ENCODE measurements at regions not wholly inside any gene's neighbourhood (a gene's known extent, or its start where the extent isn't known, plus 50 kb on each side); places are given as distances from the start of the nearest gene placed in this dataset.

DNA sequence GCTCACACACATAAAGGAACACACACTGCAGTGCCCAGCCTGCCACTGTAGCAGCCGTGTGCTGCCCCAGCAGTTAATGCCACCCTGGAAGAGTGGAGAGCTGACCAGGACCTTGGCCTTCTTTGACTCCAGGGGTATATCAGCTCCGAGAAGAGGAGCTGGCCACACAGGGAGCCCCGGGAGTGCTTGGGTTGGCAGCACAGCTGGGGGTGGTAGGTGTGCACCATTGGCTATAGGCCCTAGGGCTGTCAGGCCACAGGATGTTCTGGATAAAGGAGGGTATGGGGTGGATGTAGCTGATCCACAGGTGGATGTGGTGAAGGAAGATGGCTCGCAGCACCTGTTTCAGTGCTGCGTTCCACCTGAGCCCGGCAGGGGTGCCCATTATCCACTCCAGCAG is 640.5 kb downstream of the PLPP3 start:
- Histone ChIP-seq H3K4me1 (ENCODE audit: control insufficient read depth, insufficient read depth, low read length) (no peaks in the 10 kb centered on the region), H3K9ac (ENCODE audit: low read depth, low read length) (no peak overlapping the region), H3K36me3 (ENCODE audit: insufficient read depth, low read length) (no peaks in the 10 kb centered on the region), H3K9me3 (replicated peaks; ENCODE audit: low read length) (no peaks in the 10 kb centered on the region), H3K4me3 (ENCODE audit: low read length) (no peak overlapping the region), H3K4me2 (ENCODE audit: low read length) (no peak overlapping the region), H3K27me3 (ENCODE audit: control insufficient read depth, insufficient read depth, low read length) (no peaks in the 10 kb centered on the region)

DNA sequence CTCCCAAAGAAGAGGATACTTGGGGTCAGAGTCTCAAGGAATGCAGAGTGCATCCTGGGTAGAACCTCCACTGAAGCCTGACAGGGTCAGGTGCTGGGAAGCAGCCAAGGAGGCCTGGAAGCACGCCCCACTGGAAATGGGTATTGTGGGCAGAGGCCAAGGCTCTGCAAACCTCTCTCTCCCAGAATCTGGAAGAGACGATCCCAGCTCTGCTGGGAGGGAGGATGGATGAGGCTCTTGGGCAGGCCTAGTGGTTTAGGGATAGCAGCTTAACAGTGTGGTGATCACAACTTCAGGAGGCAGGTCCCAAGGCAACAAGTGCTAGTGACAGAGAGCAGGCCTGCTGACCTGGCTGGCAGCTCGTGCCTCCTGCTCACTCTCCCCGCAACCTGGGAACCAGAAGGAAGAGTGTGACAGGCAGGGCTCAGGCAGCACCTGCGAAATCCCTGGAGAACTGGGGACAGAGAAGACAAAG is 641.0 kb downstream of the PLPP3 start:
- Histone ChIP-seq H3K36me3 (ENCODE audit: insufficient read depth, low read length) (no peaks in the 10 kb centered on the region), H3K27me3 (ENCODE audit: control insufficient read depth, insufficient read depth, low read length) (no peaks in the 10 kb centered on the region), H3K4me2 (ENCODE audit: low read length) (no peak overlapping the region), H3K9ac (ENCODE audit: low read depth, low read length) (no peak overlapping the region), H3K4me1 (ENCODE audit: control insufficient read depth, insufficient read depth, low read length) (no peaks in the 10 kb centered on the region), H3K4me3 (ENCODE audit: low read length) (no peak overlapping the region), H3K9me3 (replicated peaks; ENCODE audit: low read length) (no peaks in the 10 kb centered on the region)

DNA sequence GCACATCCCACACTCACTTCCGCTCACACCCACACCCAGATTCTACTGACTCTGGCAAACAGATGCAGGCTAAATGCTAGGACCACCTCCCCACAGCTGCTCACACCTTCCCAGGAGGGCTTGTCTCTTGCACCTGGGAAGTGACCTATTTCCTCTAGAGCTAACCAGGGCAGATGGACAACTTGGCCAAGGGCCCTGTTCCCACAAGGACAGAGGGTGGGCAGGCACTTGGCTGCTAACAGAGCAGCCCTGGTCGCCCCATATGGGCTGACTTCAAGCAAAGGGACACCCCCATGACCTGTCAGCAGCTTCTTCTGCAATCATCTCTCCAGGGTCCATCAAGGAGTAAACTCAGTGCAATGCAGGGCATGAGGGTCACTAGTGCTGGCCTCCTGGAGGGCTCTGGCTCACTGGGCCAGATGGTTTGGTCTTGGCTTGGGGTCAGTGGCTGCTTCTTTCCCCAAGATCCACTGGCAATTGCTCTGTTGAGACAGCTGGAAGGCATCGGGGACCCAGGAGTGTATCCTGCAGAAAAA is 641.5 kb downstream of the PLPP3 start:
- Histone ChIP-seq H3K9me3 (replicated peaks; ENCODE audit: low read length) (no peaks in the 10 kb centered on the region), H3K4me1 (ENCODE audit: control insufficient read depth, insufficient read depth, low read length) (no peaks in the 10 kb centered on the region), H3K4me2 (ENCODE audit: low read length) (no peak overlapping the region), H3K36me3 (ENCODE audit: insufficient read depth, low read length) (no peaks in the 10 kb centered on the region), H3K9ac (ENCODE audit: low read depth, low read length) (no peak overlapping the region), H3K4me3 (ENCODE audit: low read length) (no peak overlapping the region), H3K27me3 (ENCODE audit: control insufficient read depth, insufficient read depth, low read length) (no peaks in the 10 kb centered on the region)

DNA sequence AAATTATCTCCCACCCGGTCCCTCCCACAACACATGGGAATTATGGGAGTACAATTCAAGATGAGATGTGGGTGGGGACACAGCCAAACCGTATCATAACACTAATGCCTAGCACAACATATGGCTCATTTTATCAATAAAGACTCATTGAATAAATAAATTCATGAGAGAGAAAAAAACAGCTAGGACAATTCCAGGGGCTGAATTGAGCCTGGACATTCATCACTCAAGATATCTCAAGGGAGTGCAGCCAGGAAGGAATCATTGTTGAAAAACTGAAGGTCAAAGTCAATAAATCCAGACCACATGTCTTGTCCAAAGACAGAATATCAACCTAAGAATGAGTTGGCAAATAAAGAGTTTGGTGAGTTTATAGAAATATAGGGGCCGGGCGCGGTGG is 644.1 kb downstream of the PLPP3 start:
- H3K36me3 ChIP-seq (ENCODE audit: insufficient read depth, low read length): no peaks in the 10 kb centered on the region
- no peaks in the 10 kb centered on the region for H3K4me1 ChIP-seq (ENCODE audit: control insufficient read depth, insufficient read depth, low read length)
- H3K9me3 ChIP-seq (replicated peaks; ENCODE audit: low read length): no peaks in the 10 kb centered on the region
- H3K9ac ChIP-seq (ENCODE audit: low read depth, low read length): no peak overlapping the region
- H3K4me3 ChIP-seq (ENCODE audit: low read length): no peak overlapping the region
- no peaks in the 10 kb centered on the region for H3K27me3 ChIP-seq (ENCODE audit: control insufficient read depth, insufficient read depth, low read length)
- no peak overlapping the region for H3K4me2 ChIP-seq (ENCODE audit: low read length)

DNA sequence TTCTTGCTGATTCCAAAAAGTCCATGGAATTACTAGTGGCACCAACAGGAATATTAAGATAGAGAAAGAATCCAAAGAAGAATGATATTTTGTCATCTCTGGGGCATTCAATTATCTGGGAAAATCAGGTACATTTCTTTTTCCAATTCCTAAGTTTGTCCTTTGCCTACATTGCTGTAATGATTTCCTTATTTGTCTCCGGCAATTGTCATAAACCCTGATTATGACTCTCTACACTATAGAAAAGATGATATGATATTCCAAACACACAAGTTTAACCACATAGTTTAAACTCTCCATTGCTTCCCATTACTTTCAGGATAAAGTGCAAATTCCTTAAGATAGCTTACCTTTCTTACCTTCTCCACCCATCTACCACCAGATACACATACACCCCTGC is 647.0 kb downstream of the PLPP3 start:
- H3K27me3 ChIP-seq (ENCODE audit: control insufficient read depth, insufficient read depth, low read length): no peaks in the 10 kb centered on the region
- no peak overlapping the region for H3K4me3 ChIP-seq (ENCODE audit: low read length)
- H3K4me2 ChIP-seq (ENCODE audit: low read length): no peak overlapping the region
- no peaks in the 10 kb centered on the region for H3K36me3 ChIP-seq (ENCODE audit: insufficient read depth, low read length)
- H3K9me3 ChIP-seq (replicated peaks; ENCODE audit: low read length): no peaks in the 10 kb centered on the region
- no peak overlapping the region for H3K9ac ChIP-seq (ENCODE audit: low read depth, low read length)
- H3K4me1 ChIP-seq (ENCODE audit: control insufficient read depth, insufficient read depth, low read length): peaks cover 6% of the 10 kb centered on the region

DNA sequence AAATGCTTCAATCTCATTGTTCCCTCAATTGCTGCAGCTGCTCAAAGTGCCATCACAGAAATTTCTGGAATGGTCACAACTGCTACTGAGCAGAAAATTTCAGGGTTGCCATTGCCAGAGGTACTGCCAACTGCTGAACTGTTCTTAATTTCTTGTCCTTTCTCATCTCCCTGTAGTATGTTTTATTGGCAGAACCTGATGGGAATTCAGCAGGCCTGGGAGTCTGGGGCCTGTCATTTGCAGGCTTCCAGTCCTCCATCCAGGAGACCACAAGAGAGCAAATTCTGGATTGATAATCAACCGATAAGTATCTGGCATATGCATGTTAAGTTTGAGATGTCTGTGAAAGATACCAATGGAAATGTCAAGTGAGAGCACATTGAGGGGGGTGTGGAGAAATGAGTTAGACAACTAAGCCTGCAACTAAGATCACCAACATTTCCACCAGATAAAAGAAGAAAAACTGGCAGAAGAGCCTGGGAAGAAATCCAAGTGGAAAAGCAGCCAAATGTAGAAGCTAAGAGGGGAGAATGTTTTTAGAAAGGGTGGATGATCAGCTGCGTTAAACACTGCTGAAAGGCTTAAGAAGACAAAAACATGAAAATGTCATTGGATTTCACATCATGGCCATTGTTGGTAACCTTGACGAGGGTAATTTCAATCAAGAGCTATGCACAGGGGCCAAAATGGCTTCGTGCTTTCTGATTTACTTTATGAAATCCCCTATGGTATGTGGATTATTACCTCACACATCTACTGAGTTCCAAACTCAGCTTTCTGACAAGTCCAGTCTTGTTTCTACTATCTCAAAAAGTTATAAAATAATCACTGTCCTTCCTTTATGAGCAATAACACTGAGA is 648.1 kb downstream of the PLPP3 start:
- H3K27me3 ChIP-seq (ENCODE audit: control insufficient read depth, insufficient read depth, low read length): no peaks in the 10 kb centered on the region
- peaks cover 6% of the 10 kb centered on the region for H3K4me1 ChIP-seq (ENCODE audit: control insufficient read depth, insufficient read depth, low read length)
- H3K9me3 ChIP-seq (replicated peaks; ENCODE audit: low read length): no peaks in the 10 kb centered on the region
- H3K36me3 ChIP-seq (ENCODE audit: insufficient read depth, low read length): no peaks in the 10 kb centered on the region
- no peak overlapping the region for H3K9ac ChIP-seq (ENCODE audit: low read depth, low read length)
- no peak overlapping the region for H3K4me3 ChIP-seq (ENCODE audit: low read length)
- H3K4me2 ChIP-seq (ENCODE audit: low read length): no peak overlapping the region

DNA sequence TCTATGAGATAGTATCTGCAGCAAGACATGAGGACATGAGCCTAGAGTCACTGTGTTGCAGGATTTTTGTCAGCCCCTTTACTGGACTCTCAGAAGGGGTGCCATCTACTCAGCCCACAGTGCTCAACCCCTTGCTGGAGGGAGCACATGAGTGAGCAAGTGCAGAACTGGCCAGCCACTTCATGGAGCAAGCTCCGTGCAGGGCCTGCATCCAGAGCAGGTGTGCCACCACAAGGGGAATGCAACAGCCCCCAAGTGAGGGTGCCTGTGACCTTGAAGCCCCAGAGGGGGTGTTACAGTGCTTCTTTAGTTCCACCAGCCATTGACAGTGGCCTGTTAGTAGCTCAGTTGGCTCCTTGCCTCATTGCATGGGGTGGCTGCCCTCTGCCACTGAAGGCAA is 649.7 kb downstream of the PLPP3 start:
- no peak overlapping the region for H3K4me3 ChIP-seq (ENCODE audit: low read length)
- H3K9me3 ChIP-seq (replicated peaks; ENCODE audit: low read length): no peaks in the 10 kb centered on the region
- no peaks in the 10 kb centered on the region for H3K27me3 ChIP-seq (ENCODE audit: control insufficient read depth, insufficient read depth, low read length)
- no peaks in the 10 kb centered on the region for H3K36me3 ChIP-seq (ENCODE audit: insufficient read depth, low read length)
- H3K4me2 ChIP-seq (ENCODE audit: low read length): no peak overlapping the region
- H3K9ac ChIP-seq (ENCODE audit: low read depth, low read length): no peak overlapping the region
- H3K4me1 ChIP-seq (ENCODE audit: control insufficient read depth, insufficient read depth, low read length): peaks cover 6% of the 10 kb centered on the region

DNA sequence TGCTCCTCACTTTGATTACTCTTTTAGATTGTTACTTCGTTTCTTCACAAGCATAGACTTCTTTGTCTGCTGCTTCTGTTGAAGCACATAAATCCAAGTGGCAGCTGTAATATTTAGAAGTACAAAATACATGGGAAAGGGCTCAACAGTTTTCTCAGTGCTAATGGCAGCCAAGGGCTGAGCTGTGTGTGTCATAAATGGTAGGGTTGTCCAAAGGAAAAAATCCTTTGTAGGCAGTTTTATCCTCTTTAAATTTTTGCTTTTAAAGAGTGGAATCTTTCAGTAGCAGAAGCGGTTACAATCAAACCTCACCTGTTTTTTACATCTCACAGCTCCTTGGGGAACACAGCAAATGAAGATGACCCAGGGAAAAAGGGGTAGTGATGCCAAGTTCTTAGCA is 650.8 kb downstream of the PLPP3 start:
- H3K9ac ChIP-seq (ENCODE audit: low read depth, low read length): no peak overlapping the region
- H3K27me3 ChIP-seq (ENCODE audit: control insufficient read depth, insufficient read depth, low read length): no peaks in the 10 kb centered on the region
- no peaks in the 10 kb centered on the region for H3K36me3 ChIP-seq (ENCODE audit: insufficient read depth, low read length)
- no peak overlapping the region for H3K4me2 ChIP-seq (ENCODE audit: low read length)
- H3K4me1 ChIP-seq (ENCODE audit: control insufficient read depth, insufficient read depth, low read length): peaks cover 6% of the 10 kb centered on the region
- H3K9me3 ChIP-seq (replicated peaks; ENCODE audit: low read length): no peaks in the 10 kb centered on the region
- H3K4me3 ChIP-seq (ENCODE audit: low read length): no peak overlapping the region

DNA sequence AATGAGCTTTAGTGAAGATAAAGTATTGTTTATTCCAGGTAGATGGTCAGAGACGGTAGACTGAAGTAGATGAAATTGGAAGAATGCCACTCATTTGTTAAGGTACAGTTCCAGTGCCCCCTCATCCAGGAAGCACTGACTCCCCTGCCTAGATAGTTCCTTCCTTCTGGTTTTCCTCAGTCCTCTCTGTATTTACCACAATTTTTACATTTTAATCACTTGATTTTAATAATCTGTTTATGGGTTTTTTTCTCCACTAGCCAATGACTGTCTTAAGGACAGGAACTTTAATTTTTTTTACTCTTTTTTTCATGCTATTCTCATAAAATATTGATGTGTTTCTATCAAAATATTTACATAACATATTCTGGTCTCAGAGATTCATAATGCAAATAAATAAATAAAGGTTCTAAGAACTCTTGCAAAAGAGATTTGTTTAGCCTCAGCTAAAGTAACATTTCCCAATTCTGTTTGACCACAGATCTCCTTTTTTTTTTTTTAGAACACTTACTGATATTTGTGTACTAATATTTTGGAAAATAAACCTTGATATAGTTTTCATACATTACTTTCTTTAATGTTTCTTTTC is 651.6 kb downstream of the PLPP3 start:
- H3K4me1 ChIP-seq (ENCODE audit: control insufficient read depth, insufficient read depth, low read length): peaks cover 6% of the 10 kb centered on the region
- H3K27me3 ChIP-seq (ENCODE audit: control insufficient read depth, insufficient read depth, low read length): no peaks in the 10 kb centered on the region

DNA sequence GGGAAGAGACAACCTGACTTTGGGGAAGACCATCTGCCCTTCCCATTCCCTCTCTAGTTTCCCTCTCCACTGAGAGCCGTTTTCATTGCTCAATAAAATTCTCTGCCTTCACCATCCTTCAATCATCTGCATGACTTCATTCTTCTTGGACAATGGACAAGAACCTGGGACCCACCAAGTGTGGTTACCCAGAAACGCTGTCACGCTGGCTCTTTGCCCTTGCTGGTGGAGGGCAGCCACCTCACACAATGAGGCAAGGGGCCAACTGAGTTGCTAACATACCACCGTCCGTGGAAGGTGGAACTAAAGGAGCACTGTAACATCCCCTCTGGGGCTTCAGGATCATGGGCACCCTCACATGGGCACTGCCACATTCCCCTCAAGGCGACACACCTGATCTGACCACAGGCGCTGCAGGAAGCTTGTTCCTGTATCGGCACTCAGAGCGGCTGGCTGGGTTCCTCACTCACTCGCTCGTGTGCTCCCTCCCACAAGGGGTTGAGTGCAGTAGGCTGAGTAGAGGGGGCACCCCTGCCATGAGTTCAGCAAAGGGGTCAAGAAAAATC is 652.4 kb downstream of the PLPP3 start:
- H3K9me3 ChIP-seq (replicated peaks; ENCODE audit: low read length): no peaks in the 10 kb centered on the region
- peaks cover 6% of the 10 kb centered on the region for H3K4me1 ChIP-seq (ENCODE audit: control insufficient read depth, insufficient read depth, low read length)
- no peak overlapping the region for H3K9ac ChIP-seq (ENCODE audit: low read depth, low read length)
- no peak overlapping the region for H3K4me2 ChIP-seq (ENCODE audit: low read length)
- H3K27me3 ChIP-seq (ENCODE audit: control insufficient read depth, insufficient read depth, low read length): no peaks in the 10 kb centered on the region
- no peaks in the 10 kb centered on the region for H3K36me3 ChIP-seq (ENCODE audit: insufficient read depth, low read length)
- H3K4me3 ChIP-seq (ENCODE audit: low read length): no peak overlapping the region

More for the DNA sequence above, 651.6 kb downstream of the PLPP3 start:
- Histone ChIP-seq H3K4me3 (ENCODE audit: low read length) (no peak overlapping the region), H3K9ac (ENCODE audit: low read depth, low read length) (no peak overlapping the region), H3K9me3 (replicated peaks; ENCODE audit: low read length) (no peaks in the 10 kb centered on the region), H3K4me2 (ENCODE audit: low read length) (no peak overlapping the region), H3K36me3 (ENCODE audit: insufficient read depth, low read length) (no peaks in the 10 kb centered on the region)

DNA sequence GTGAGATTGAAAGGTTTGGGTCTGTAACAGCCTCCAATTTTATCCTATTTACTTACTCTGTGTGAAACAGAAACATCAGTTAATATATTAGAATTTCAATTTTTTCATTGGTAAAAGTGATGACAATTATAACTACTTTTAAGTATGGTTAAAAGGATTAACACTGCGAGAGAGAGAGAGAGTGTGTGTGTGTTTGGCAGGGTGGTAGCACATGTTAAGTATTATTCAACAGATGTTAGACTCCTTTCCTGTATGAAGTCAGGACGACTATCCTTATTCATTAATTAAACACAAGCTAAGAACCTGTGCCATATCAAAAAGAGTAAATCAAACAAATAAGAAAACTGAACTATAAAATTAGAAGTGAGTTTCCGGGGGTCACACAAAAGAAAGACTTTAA is 662.5 kb downstream of the PLPP3 start:
- no peaks in the 10 kb centered on the region for H3K4me1 ChIP-seq (ENCODE audit: control insufficient read depth, insufficient read depth, low read length)

More for the DNA sequence above, 662.5 kb downstream of the PLPP3 start:
- no peak overlapping the region for H3K4me3 ChIP-seq (ENCODE audit: low read length)
- no peaks in the 10 kb centered on the region for H3K9me3 ChIP-seq (replicated peaks; ENCODE audit: low read length)
- H3K4me2 ChIP-seq (ENCODE audit: low read length): no peak overlapping the region
- H3K9ac ChIP-seq (ENCODE audit: low read depth, low read length): no peak overlapping the region
- no peaks in the 10 kb centered on the region for H3K27me3 ChIP-seq (ENCODE audit: control insufficient read depth, insufficient read depth, low read length)
- H3K36me3 ChIP-seq (ENCODE audit: insufficient read depth, low read length): no peaks in the 10 kb centered on the region
